Liver (tissue), 8 donors: ENCODE measurements at regions not wholly inside any gene's neighbourhood (a gene's known extent, or its start where the extent isn't known, plus 50 kb on each side); places are given as distances from the start of the nearest gene placed in this dataset.

Experiments
- DNase-seq: peaks from one replicate; pipeline ENCODE4 v3.0.0-alpha.2; 2017; ENCODE audit warnings: low spot score
- H3K27ac ChIP-seq, 2 donors: one replicate each; pipeline ENCODE4 v1.7.0; 2013; ENCODE audit warnings: inconsistent platforms in 2 of 2, low read length in 2 of 2, control low read depth in 1 of 2, low read depth in 1 of 2, mild to moderate bottlenecking in 1 of 2
- H3K27me3 ChIP-seq, 4 donors: one replicate each; pipeline versions ENCODE4 v1.6.1 to v1.7.0; 2013; ENCODE audit warnings: low read length in 3 of 4, inconsistent platforms in 1 of 4, mild to moderate bottlenecking in 1 of 4, moderate library complexity in 1 of 4; ENCODE audit not compliant: control insufficient read depth in 4 of 4, insufficient read depth in 4 of 4
- H3K36me3 ChIP-seq, 4 donors: one replicate each; pipeline versions ENCODE4 v1.6.1 to v1.7.0; 2013; ENCODE audit warnings: low read length in 3 of 4, mild to moderate bottlenecking in 3 of 4, low read depth in 1 of 4, moderate library complexity in 1 of 4; ENCODE audit not compliant: control insufficient read depth in 4 of 4, insufficient read depth in 3 of 4
- H3K4me1 ChIP-seq, 4 donors: one replicate each; pipeline versions ENCODE4 v1.6.1 to v1.7.0; 2013; ENCODE audit warnings: low read length in 3 of 4, mild to moderate bottlenecking in 3 of 4, moderate library complexity in 1 of 4; ENCODE audit not compliant: control insufficient read depth in 4 of 4, insufficient read depth in 4 of 4
- H3K4me3 ChIP-seq, 3 donors: one replicate each; pipeline versions ENCODE4 v1.6.1 to v1.7.0; 2013; ENCODE audit warnings: low read length in 3 of 3, control low read depth in 1 of 3, low read depth in 1 of 3, mild to moderate bottlenecking in 1 of 3
- H3K9ac ChIP-seq, 2 donors: one replicate each; pipeline ENCODE4 v1.7.0; 2013; ENCODE audit warnings: low read length in 2 of 2, mild to moderate bottlenecking in 2 of 2, moderate library complexity in 2 of 2, control low read depth in 1 of 2, low read depth in 1 of 2
- H3K9me3 ChIP-seq, 4 donors: one replicate each; pipeline versions ENCODE4 v1.6.1 to v1.7.0; 2013; ENCODE audit warnings: low read length in 3 of 4; ENCODE audit not compliant: control insufficient read depth in 4 of 4
- EGR1 ChIP-seq, 2 donors: IDR thresholded peaks; 2 replicates each; pipeline ENCODE4 v1.6.1; 2016 to 2018; ENCODE audit warnings: antibody characterized with exemption in 2 of 2, low read depth in 2 of 2
- FOXA1 ChIP-seq: IDR thresholded peaks from 2 replicates; pipeline ENCODE4 v1.6.1; 2016; ENCODE audit warnings: antibody characterized with exemption
- FOXA2 ChIP-seq: IDR thresholded peaks from 2 replicates; pipeline ENCODE4 v1.6.1; 2016; ENCODE audit warnings: antibody characterized with exemption
- GABPA ChIP-seq, 2 donors: IDR thresholded peaks in 1 of 2; conservative IDR thresholded peaks in 1 of 2; 2 replicates each; pipeline ENCODE4 v1.6.1; 2016; ENCODE audit warnings: antibody characterized with exemption in 2 of 2, mild to moderate bottlenecking in 1 of 2, moderate library complexity in 1 of 2
- HNF4A ChIP-seq, 2 donors: conservative IDR thresholded peaks; 2 replicates each; pipeline ENCODE4 v1.6.1; 2016; ENCODE audit warnings: antibody characterized with exemption in 2 of 2, mild to moderate bottlenecking in 2 of 2
- HNF4G ChIP-seq: IDR thresholded peaks from 2 replicates; pipeline ENCODE4 v1.6.1; 2016; ENCODE audit warnings: antibody characterized with exemption
- JUND ChIP-seq, 2 donors: IDR thresholded peaks; 2 replicates each; pipeline ENCODE4 v1.6.1; 2016; ENCODE audit warnings: antibody characterized with exemption in 2 of 2
- RAD21 ChIP-seq, 2 donors: IDR thresholded peaks; 2 replicates each; pipeline ENCODE4 v1.6.1; 2016; ENCODE audit warnings: antibody characterized with exemption in 2 of 2, mild to moderate bottlenecking in 2 of 2
- RXRA ChIP-seq, 2 donors: IDR thresholded peaks; 2 replicates each; pipeline ENCODE4 v1.6.1; 2017 to 2018; ENCODE audit warnings: antibody characterized with exemption in 2 of 2, mild to moderate bottlenecking in 1 of 2
- SP1 ChIP-seq: IDR thresholded peaks from 2 replicates; pipeline ENCODE4 v1.6.1; 2018; ENCODE audit warnings: antibody characterized with exemption, mild to moderate bottlenecking
- TAF1 ChIP-seq: conservative IDR thresholded peaks from 2 replicates; pipeline ENCODE4 v1.6.1; 2016; ENCODE audit warnings: antibody characterized with exemption, mild to moderate bottlenecking
- YY1 ChIP-seq: IDR thresholded peaks from 2 replicates; pipeline ENCODE4 v1.6.1; 2016; ENCODE audit warnings: antibody characterized with exemption, mild to moderate bottlenecking
- WGBS: extraction: QIAGEN DNeasy Blood & Tissue Kit; methylation state at CpG from one replicate; pipeline ENCODE4 v1.1.7; 2013; 5-methylcytosine and 5-hydroxymethylcytosine counted together
- TF ChIP-seq, protein P1 (sequence below): fragments of 150-350 bp; IDR thresholded peaks from 2 replicates; pipeline ENCODE4 v1.5.1; 2017; ENCODE audit warnings: improper control_type of control experiment, low read depth, low read length; ENCODE audit not compliant: missing input control
- TF ChIP-seq, protein P2 (sequence below): IDR thresholded peaks from 2 replicates; pipeline ENCODE4 v1.6.1; 2016; ENCODE audit warnings: antibody characterized with exemption
- TF ChIP-seq, protein P3 (sequence below): IDR thresholded peaks from 2 replicates; pipeline ENCODE4 v1.6.1; 2016; ENCODE audit warnings: antibody characterized with exemption
- TF ChIP-seq, protein P4 (sequence below): IDR thresholded peaks from 2 replicates; pipeline ENCODE4 v1.6.1; 2016; ENCODE audit warnings: antibody characterized with exemption
- TF ChIP-seq, protein P5 (sequence below): IDR thresholded peaks from 2 replicates; pipeline ENCODE4 v1.6.1; 2016; ENCODE audit warnings: antibody characterized with exemption, mild to moderate bottlenecking
- donor health status: healthy.
- donor health status: healthy.
- donor health status: healthy.
- donor health status: healthy.
- donor health status: healthy.

DNA sequence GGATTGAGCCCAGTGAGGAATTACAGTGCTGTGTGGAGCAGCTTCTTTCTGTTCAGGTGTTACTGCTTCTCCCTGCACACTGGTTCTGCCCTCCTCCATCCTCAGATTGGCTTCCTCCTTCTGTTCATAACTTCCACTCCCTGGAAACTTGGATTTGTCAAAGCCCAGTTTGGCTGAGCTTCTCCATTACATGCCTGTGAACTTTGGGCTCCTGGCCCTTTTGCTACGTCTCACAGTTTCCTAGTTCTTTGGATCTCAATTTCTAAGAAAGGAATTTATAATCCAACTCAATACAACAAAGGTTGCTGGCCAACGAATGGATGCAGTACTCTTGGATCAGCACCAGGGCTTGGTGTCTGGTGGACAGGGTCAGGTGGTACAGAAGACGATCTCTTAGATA lies 318.1 kb downstream of the RPS24 start (continued):
- TF ChIP-seq, protein P1, sequence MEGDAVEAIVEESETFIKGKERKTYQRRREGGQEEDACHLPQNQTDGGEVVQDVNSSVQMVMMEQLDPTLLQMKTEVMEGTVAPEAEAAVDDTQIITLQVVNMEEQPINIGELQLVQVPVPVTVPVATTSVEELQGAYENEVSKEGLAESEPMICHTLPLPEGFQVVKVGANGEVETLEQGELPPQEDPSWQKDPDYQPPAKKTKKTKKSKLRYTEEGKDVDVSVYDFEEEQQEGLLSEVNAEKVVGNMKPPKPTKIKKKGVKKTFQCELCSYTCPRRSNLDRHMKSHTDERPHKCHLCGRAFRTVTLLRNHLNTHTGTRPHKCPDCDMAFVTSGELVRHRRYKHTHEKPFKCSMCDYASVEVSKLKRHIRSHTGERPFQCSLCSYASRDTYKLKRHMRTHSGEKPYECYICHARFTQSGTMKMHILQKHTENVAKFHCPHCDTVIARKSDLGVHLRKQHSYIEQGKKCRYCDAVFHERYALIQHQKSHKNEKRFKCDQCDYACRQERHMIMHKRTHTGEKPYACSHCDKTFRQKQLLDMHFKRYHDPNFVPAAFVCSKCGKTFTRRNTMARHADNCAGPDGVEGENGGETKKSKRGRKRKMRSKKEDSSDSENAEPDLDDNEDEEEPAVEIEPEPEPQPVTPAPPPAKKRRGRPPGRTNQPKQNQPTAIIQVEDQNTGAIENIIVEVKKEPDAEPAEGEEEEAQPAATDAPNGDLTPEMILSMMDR, result no peak

DNA sequence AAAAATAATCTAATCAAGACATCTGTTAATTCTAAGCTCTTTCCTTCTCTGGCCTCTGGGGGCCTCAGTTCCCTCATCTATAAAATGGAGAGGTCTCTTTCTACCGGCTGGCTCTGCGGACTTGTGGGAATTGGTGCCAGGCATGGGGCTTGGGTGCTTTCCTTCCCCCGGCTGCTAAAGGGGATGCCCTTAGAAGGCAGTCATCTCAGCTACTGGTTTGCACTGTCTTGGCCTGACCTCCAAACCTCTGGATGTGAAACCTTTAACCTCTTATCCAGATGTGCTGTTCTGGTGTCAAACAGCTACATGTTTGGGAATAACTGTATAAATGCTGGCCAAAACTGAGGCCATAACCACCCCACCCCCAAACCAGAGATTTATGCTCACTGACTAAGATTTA lies 320.0 kb downstream of the RPS24 start:
- H3K4me1 ChIP-seq, result peaks cover 0 to 20% (median 10%) of the 10 kb centered on the region in 4 donors
- peaks cover 0 to 2% (median 0%) of the 10 kb centered on the region in 4 donors for H3K27me3 ChIP-seq
- TF ChIP-seq JUND (IDR thresholded peaks at IDR 0.05), result no peak
- TF ChIP-seq SP1, result no peak
- no peak for TF ChIP-seq RXRA (IDR thresholded peaks at IDR 0.05)
- TF ChIP-seq FOXA2, result no peak
- TF ChIP-seq, protein P2, sequence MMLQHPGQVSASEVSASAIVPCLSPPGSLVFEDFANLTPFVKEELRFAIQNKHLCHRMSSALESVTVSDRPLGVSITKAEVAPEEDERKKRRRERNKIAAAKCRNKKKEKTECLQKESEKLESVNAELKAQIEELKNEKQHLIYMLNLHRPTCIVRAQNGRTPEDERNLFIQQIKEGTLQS, result no peak
- TF ChIP-seq GABPA (IDR thresholded peaks at IDR 0.05 in 1 of 2, conservative IDR thresholded peaks at IDR 0.05 in 1 of 2), result no peak
- no peak for TF ChIP-seq EGR1 (IDR thresholded peaks at IDR 0.05; ENCODE audit: low read depth in 2 of 2)
- no peak for TF ChIP-seq HNF4A (conservative IDR thresholded peaks at IDR 0.05)
- no peak for TF ChIP-seq YY1
- TF ChIP-seq, protein P3, sequence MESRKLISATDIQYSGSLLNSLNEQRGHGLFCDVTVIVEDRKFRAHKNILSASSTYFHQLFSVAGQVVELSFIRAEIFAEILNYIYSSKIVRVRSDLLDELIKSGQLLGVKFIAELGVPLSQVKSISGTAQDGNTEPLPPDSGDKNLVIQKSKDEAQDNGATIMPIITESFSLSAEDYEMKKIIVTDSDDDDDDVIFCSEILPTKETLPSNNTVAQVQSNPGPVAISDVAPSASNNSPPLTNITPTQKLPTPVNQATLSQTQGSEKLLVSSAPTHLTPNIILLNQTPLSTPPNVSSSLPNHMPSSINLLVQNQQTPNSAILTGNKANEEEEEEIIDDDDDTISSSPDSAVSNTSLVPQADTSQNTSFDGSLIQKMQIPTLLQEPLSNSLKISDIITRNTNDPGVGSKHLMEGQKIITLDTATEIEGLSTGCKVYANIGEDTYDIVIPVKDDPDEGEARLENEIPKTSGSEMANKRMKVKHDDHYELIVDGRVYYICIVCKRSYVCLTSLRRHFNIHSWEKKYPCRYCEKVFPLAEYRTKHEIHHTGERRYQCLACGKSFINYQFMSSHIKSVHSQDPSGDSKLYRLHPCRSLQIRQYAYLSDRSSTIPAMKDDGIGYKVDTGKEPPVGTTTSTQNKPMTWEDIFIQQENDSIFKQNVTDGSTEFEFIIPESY, result no peak
- TF ChIP-seq, protein P4, sequence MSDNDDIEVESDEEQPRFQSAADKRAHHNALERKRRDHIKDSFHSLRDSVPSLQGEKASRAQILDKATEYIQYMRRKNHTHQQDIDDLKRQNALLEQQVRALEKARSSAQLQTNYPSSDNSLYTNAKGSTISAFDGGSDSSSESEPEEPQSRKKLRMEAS, result no peak
- TF ChIP-seq, protein P5, sequence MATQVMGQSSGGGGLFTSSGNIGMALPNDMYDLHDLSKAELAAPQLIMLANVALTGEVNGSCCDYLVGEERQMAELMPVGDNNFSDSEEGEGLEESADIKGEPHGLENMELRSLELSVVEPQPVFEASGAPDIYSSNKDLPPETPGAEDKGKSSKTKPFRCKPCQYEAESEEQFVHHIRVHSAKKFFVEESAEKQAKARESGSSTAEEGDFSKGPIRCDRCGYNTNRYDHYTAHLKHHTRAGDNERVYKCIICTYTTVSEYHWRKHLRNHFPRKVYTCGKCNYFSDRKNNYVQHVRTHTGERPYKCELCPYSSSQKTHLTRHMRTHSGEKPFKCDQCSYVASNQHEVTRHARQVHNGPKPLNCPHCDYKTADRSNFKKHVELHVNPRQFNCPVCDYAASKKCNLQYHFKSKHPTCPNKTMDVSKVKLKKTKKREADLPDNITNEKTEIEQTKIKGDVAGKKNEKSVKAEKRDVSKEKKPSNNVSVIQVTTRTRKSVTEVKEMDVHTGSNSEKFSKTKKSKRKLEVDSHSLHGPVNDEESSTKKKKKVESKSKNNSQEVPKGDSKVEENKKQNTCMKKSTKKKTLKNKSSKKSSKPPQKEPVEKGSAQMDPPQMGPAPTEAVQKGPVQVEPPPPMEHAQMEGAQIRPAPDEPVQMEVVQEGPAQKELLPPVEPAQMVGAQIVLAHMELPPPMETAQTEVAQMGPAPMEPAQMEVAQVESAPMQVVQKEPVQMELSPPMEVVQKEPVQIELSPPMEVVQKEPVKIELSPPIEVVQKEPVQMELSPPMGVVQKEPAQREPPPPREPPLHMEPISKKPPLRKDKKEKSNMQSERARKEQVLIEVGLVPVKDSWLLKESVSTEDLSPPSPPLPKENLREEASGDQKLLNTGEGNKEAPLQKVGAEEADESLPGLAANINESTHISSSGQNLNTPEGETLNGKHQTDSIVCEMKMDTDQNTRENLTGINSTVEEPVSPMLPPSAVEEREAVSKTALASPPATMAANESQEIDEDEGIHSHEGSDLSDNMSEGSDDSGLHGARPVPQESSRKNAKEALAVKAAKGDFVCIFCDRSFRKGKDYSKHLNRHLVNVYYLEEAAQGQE, result no peak
- TF ChIP-seq HNF4G, result no peak
- no peak for TF ChIP-seq TAF1
- TF ChIP-seq FOXA1, result no peak
- TF ChIP-seq RAD21 (IDR thresholded peaks at IDR 0.05), result no peak
- TF ChIP-seq, protein P1, result no peak
- H3K36me3 ChIP-seq, result no peaks in the 10 kb centered on the region
- H3K27ac ChIP-seq, result no peak overlapping the region
- H3K4me3 ChIP-seq, result no peak overlapping the region
- WGBS, result 88% methylated on average over 3 of the region's 3 CpGs
- no peak overlapping the region for H3K9ac ChIP-seq
- DNase-seq, result no peak
- H3K9me3 ChIP-seq, result no peaks in the 10 kb centered on the region
